ENCODE measurements at regions not wholly inside any gene's neighbourhood (a gene's known extent, or its start where the extent isn't known, plus 50 kb on each side); places are given as distances from the start of the nearest gene placed in this dataset.

- no peak for TF ChIP-seq CTCF (IDR thresholded peaks at IDR 0.05; ENCODE audit: poor library complexity)
- no peak for TF ChIP-seq EZH2phosphoT487 (IDR thresholded peaks at IDR 0.05; ENCODE audit: low read depth, severe bottlenecking, unreplicated experiment)
- TF ChIP-seq EZH2 (IDR thresholded peaks at IDR 0.05; ENCODE audit: borderline replicate concordance) = no peak
Observed at GRCh38 chr6:67277312-67277711, 1357.8 kb upstream of the ADGRB3 start.

Data from hepatocyte (in vitro differentiated cells).